ENCODE measurements at regions not wholly inside any gene's neighbourhood (a gene's known extent, or its start where the extent isn't known, plus 50 kb on each side); places are given as distances from the start of the nearest gene placed in this dataset.

DNA sequence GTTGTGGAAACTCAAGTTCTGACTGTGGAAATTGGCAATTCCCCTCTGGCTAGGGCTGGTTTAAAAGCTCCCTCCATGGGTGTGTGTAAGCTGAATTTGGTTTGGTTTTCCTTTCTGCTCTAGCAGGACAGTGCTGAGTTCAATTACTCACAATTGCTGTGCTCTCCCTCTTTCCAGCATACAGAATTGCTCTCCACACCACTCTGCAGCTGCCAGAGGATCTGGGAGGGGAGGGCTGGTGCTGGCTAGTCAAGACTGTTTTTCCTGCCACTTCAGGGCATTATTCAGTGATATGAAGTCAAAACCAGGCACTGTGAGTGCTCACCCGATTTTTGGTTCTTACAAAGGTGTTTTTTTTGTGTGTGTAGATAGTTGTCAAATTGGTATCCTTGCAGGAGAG, 336.9 kb upstream of the SLC24A2 start:
- intact Hi-C loops (cut with micrococcal nuclease), result no loop called here
- BruUV-seq (replicated peaks), result no TSS peak

More for the DNA sequence above, 336.9 kb upstream of the SLC24A2 start:
- no peak overlapping the region for H2AFZ ChIP-seq (replicated peaks; ENCODE audit: low read length, poor library complexity)
- no CpG with 5 or more reads among the region's 1 CpG for WGBS, 2 experiments (ENCODE audit: extremely low coverage in 2 of 2, insufficient read length in 1 of 2)
- no peak overlapping the region for H3K4ac ChIP-seq (ENCODE audit: low read depth, low read length)
- no peak overlapping the region for H4K5ac ChIP-seq (ENCODE audit: low read depth, low read length)
- ChIA-PET POLR2A (ENCODE audit: unreplicated experiment) (no interaction called here), CTCF (interaction anchor here (0.6 kb wide), 1 partner anchor 74 kb away, joined by 5 read pairs; no protein-coding TSS in a partner anchor)
- no peaks in the 10 kb centered on the region for H3K4me1 ChIP-seq (ENCODE audit: control insufficient read depth, insufficient read depth, low read length)
- in situ Hi-C loops (cut with MboI; ENCODE audit: low sequenced_read_pairs), result no loop called here
- no peak for TF ChIP-seq RFX5 (IDR thresholded peaks at IDR 0.05; ENCODE audit: low read depth, low read length)
- no peak overlapping the region for H4K91ac ChIP-seq (ENCODE audit: insufficient read depth, low read depth, low read length)
- no peak overlapping the region for H3K18ac ChIP-seq (ENCODE audit: low read depth, low read length)
- no peak overlapping the region for H3K14ac ChIP-seq (replicated peaks; ENCODE audit: low read depth, low read length)
- H2BK120ac ChIP-seq (ENCODE audit: low read depth, low read length), result no peak overlapping the region
- no peak overlapping the region for H3K56ac ChIP-seq (ENCODE audit: extremely low read depth, insufficient read depth, low read length)
- no peaks in the 10 kb centered on the region for H3K79me1 ChIP-seq (ENCODE audit: low read depth in 1 of 2, low read length in 2 of 2)
- H3K27ac ChIP-seq (ENCODE audit: insufficient read depth, low read length), result no peak overlapping the region
- ATAC-seq (ENCODE audit: low read depth) (no peak), DNase-seq (no peak)
- H4K8ac ChIP-seq (ENCODE audit: low read depth in 2 of 2, low read length in 2 of 2), result no peak overlapping the region
- no peak overlapping the region for H3K4me3 ChIP-seq (ENCODE audit: insufficient read depth, low read depth, low read length)
- H3K9me1 ChIP-seq (ENCODE audit: insufficient read depth, low read length), result no peaks in the 10 kb centered on the region
- H2AK9ac ChIP-seq (replicated peaks; ENCODE audit: low read depth, low read length, poor library complexity), result no peak overlapping the region
- H3K36me3 ChIP-seq (ENCODE audit: control insufficient read depth, insufficient read depth, low read length), result no peaks in the 10 kb centered on the region
- no peaks in the 10 kb centered on the region; the same call in 1 of the 2 replicates for H3K27me3 ChIP-seq (ENCODE audit: control insufficient read depth, insufficient read depth, low read length)
- no peak overlapping the region for H3K4me2 ChIP-seq (ENCODE audit: low read depth, low read length)
- no peak overlapping the region for H2BK20ac ChIP-seq (ENCODE audit: low read depth, low read length)
- H3K9ac ChIP-seq (ENCODE audit: low read depth, low read length), result no peak overlapping the region
- H3K23ac ChIP-seq (ENCODE audit: low read depth, low read length), result no peak overlapping the region
- H2BK5ac ChIP-seq (ENCODE audit: low read depth, low read length, poor library complexity, severe bottlenecking), result no peak overlapping the region
- no peaks in the 10 kb centered on the region for H3K9me3 ChIP-seq (ENCODE audit: control insufficient read depth, insufficient read depth, low read length)
- no peak overlapping the region for H2AK5ac ChIP-seq (ENCODE audit: low read depth, low read length)
- dilution Hi-C loops (cut with HindIII; ENCODE audit: low sequenced_read_pairs, unreplicated experiment), result no loop called here
- H2BK15ac ChIP-seq (ENCODE audit: low read depth, low read length), result no peak overlapping the region
- no peaks in the 10 kb centered on the region for H4K20me1 ChIP-seq (ENCODE audit: insufficient read depth, low read length)
